Hematopoietic multipotent progenitor cell treated with erythropoietin and hydrocortisone succinate and interleukin-3 and kit ligand, for 8 days (in vitro differentiated cells): ENCODE measurements at regions not wholly inside any gene's neighbourhood (a gene's known extent, or its start where the extent isn't known, plus 50 kb on each side); places are given as distances from the start of the nearest gene placed in this dataset.

Experiments used
- DNase-seq: peaks from one replicate; pipeline ENCODE4 v3.0.0-alpha.2; 2015

DNA sequence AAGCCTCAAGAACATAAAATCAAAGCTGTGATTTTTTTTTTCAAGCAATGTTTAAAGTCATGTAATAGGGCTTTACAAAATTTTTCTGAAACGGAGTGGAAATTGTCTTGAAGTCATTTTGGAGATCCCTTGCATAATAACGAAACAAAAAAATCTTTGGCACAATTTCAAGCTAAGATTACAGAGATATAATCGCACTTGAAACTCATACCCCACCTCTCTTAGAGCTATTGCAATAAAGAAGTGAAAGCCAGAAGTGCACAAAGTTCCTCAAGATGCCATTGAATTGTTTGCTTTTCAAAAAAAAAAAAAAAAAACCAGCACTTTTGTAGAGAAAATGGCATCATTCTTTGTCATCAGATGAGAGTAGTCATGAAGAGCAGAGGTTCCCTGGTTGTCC, 152.3 kb downstream of the PAX3 start:
- no peak for DNase-seq

DNA sequence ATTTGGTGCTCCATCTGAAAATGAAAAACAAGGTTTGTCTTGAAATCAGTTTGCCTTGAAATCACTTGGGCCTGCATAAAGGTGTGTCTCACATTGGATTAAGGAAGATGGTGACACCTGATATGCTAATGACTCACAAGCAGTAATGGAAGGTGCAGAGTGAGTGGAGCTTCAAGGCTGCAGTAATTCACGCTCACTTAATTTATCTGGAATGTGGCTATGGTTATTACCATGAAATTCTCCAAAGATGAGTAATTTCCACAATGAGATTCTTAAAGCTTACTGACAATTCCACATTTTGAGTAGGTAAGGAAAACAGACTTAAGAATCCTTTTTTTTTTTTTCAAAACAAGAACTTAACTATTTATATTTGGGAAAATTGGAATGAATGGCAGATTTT, 156.8 kb downstream of the PAX3 start:
- no peak for DNase-seq

DNA sequence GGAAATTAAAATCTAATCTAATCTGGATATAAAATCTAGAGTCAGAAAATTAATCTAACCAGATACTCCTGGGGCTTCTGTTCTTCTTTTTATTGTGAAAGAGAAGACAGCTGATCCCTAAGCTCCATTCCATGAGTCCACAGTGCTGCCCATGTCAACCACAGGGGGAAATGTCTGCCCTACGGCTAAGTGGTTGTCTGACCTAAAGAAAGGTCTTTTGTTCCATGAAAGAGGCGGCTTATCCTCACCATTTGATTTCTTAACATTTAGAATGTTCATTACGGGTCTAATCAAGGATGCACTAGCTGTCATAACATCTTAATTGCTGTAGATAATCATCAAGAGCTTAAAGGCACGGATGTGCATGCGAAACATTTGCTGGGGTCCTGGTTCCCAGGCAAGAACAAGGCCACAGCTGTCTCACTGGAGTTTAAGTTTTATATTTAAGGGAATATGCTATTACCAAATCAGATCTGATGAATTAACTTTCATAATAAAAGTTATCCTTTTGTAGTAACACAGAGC, 162.6 kb downstream of the PAX3 start:
- no peak for DNase-seq

DNA sequence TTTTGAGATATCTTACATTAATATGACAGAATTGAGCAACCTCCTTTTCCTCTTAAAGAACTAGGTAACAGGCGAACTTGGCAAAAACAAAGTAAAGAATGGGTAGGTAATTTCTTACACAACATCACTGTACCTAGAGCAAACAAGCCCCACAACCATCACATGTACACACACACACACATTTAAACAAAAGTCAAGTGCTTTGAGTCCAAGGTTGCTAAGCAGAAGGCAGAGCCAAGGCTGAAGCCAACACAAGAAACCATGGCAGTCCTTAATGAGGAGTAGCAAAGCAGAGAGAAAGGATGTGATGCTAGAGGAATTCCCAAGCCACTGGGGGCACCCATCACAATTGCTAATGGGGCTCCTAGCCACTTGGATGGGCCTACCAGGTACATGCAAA, 164.1 kb downstream of the PAX3 start:
- DNase-seq: no peak

DNA sequence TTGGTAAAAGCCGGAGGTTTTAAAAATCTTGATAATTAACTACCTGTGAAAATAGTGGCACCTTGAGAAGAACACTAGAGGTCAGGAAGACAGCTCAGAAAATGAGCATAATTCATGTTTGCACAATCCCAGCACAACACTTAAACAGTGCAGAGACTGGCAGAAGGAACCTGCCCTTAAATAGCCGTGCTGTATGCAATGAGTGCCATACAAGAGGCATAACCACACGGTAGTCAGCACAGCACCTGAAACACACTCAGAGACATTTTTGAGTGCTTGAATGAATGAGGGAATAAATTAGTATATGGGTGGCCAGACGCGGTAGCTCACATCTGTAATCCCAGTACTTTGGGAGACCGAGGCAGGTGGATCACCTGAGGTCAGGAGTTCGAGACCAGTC, 164.9 kb downstream of the PAX3 start:
- DNase-seq: no peak

DNA sequence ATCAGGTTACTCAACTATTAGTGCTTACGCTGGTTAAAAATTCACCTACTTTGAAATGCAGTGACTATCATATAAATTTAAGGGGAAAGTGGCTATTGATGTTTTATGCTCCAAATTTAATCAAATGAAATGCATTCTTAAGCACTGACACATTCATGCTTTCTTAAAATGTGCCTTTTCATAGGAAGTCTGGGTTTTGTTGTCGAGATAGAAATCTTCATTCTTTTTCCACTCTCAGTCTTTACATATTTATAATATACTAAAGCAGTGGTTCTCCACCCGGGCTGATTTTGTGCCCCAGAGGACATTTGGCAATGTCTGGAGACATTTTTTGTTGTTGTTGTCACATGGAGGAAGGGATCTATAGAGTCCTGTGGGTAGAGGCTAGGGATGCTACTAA, 167.9 kb downstream of the PAX3 start:
- DNase-seq: no peak

DNA sequence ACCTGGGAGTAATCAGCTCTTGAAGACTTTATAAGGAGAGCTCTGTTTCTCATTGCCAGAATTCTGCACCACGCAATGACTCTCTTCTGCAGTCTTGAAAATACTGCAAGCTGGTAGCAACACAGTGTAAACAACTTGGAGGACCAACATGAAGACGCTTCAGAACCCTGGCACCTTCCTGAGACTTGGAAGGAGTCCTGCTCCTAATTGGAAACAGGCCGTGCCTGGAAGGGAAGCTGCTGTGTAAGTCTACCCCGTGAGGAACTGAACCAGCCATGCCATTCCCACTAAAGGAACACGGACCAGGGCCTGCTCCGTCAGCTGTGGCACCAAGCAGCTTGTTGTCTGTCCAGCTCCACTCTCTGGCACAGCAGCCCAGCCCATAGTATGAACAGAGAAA, 171.1 kb downstream of the PAX3 start:
- no peak for DNase-seq

DNA sequence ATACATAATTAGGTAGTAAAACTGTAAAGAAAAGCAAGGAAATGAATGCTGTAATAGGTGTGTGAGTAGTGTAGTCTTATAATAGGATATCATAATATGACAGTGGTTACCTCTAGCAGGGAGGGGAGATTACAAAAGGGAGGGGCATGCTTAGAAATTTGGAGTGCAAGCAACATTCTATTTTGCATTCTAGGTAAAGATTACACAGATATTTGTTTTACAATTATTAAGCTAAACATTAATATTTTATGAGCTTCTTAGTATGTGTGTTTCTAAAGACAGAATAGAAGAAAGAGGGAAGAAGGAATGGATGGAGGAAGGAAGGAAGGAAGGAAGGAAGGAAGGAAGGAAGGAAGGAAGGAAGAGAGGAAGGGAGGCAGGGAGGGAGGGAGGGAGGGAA, 177.9 kb downstream of the PAX3 start:
- DNase-seq: no peak

DNA sequence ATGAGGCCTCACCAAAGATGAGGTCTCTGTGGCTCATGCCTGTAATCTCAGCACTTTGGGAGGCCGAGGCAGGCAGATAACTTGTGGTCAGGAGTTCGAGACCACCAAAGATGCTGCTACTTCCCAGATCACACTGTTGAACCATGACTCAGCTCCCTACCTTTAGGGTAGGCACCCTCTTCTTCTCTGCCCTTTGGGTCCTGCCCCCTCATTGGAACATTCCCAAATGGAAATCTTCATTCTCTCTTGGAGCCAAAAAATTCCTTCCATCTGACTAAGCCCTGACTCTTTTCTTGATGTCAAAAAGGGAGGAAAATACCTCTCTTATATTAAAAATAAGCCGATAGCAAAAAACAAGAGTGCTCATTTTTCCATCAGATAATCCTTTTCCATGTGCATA, 183.5 kb downstream of the PAX3 start:
- no peak for DNase-seq

DNA sequence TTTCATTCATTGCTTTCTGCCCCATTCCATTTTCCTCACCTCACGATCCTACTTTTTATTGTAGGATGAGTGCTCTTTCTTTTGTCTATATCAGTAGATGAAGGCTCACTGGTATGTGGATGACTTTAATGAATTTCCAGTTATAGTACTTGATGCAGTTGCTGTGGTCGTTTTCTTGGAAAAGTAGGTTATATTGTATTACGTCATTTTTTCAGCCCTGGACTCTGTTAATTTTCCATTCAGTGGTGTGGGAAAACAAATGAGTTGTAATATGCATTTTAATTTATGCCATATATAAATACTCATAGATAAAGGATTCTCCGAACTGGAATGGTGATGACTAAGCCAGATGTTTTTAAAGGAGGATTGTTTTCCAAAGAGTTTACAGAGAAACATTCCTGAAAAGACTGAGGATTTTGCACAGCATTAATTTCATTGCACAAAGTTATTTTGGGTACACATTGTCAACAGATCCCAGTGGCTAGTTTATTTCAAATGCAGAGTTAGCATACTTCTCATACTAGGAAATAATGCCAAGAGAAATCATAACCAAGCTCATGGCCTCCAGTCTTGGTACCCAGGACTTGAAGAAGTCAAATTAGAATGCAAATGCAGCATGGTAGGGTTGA, 189.7 kb downstream of the PAX3 start:
- DNase-seq: no peak

DNA sequence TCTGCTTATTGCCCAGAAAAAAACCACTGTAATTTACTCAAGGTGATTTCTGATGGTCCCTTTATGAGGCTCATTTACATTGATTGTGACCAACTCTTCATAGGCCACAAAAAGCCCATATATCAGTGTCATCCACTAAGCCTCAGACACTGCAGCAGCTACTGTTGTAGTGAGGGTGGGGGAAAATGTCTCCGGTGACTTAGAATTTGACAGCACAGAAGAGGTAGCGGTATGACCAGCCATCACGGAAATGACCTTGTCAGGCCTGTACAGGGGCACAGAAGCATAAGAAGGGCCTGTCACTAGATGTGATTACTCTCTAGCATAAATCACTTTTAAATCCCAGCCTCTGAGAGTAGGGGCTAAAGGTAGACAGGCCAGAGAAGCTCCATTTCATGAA, 190.3 kb downstream of the PAX3 start:
- no peak for DNase-seq

DNA sequence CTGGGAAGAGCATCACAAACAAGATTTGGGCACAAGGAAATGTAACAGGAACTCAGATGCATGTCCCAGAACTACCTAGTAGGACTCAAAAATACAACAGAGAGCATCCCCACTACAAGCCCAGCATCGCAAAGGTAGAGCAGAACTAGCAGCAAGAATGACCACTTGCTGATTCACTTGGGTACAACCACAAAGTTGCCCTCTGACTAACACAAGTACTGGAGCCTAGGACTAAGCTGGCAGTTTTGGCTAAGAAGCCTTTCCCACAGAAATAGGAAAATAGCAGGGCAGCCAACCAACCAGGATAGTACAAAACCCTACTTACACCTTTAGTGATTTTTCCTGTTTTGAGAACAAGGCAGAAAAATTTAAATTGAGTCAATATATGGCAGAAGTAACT, 193.8 kb downstream of the PAX3 start:
- no peak for DNase-seq

DNA sequence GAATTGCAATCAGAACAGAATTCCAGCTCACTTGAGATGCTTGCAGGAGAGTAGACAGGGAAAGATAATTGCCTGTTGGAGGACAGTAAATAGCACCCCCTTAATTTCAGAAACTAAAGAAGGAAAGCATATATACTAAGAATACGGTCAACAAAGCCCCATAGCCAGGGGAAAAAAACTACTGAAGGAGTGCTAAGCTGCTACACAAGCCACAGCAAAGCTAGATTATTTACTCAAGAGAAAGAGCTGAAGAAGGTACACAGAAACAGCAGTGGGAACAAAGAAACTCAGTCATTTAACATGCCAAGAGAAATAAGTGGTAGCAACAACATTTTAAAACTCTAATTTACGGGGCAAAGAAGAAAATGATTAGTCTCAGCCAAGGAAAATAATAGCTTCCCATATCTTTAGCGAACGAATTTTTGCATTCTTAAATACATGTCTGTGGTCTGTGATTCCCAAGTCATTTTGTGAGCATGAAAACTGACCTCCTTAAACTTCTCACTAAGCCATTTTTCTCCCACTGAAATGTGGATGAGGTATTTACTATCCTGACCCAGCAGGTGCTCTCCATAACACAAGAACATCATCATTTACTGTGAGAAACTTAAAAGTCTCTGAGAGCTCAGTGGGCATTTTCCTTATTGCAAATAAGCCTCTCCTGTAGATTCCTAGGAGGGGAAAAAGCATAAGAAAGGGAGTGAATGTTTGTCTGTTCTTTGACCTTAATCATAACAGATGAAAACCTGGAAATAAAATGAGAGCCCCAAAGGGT, 196.0 kb downstream of the PAX3 start:
- DNase-seq: no peak

DNA sequence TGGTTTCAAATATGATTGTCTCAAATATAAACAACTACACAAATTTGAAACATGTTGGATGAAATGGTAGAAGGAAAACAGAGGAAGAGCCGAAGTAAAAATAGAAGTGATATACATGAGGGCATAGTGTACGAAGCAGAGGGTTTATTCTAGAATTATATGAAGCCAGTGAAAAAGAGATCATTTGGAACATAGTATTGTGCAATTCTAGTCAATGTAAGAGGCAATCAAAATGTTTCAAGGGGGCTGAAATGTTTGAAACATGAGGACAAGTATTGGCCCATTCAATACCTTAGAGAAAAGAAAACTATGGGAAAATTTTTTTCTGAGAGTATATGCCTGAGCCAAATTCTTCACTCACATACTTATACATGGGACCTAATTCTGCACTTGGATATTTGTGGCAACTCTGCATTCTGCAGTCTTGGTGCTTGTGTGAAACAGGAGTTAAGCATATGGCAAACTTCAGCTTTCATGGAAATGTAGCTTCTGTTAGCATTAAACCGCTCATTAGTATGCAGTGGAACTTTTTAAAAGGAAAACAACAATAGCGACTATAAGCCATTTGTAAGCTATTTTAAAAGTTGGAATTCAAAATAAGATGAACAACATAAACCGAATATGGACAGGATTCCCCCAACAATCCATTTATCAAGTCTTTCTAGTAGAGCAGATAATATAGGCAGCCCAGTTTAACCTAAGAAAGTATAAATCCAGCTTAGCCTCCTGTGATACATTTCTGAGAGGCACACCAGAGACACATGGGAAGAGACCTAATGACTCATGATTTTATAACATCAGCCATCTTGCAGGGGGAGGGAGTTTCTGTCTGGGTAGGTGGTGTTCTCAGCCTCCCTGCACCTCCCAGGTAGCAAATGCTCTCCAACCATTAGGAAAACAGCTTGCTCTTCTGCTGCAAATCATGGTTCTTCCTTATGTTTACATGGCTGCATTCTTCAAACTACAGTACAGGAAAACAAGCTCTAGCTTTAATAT, 197.8 kb downstream of the PAX3 start:
- no peak for DNase-seq

DNA sequence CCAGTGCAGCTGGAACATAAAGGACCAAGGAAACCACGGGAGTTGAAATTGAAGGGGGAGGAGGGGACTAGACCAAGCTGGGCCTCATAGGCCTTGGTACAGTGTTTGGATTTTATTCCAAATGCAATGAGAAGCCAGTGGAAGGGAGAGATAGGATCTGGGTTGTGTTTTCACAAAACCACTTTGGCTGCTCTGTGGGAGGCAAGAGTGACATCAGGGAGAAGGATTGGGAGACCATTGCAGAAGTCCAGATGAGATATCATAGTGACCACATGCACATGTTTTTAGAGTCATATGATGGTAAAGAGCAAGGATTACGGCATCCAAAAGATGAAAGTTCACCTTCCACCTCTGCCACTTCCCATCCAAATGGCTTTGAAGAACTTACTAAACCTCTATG, 210.2 kb downstream of the PAX3 start:
- no peak for DNase-seq

DNA sequence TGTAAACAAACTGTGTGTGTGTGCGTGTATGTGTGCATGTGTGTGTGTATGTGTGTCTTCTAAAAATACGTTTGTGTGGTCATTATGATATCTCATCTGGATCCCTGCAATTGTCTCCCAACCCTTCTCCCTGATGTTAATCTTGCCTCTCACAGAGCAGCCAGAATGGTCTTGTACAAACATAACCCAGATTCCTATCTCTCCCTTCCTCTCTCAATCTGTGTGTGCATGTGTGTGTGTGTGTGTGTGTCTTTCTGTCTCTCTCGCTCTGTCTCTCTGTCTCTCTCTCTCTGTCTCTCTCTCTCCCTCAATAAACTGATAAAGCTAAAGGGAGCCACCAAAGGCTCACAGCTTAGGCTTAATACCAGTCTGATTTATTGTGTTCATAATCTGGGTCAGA, 210.8 kb downstream of the PAX3 start:
- DNase-seq: no peak

DNA sequence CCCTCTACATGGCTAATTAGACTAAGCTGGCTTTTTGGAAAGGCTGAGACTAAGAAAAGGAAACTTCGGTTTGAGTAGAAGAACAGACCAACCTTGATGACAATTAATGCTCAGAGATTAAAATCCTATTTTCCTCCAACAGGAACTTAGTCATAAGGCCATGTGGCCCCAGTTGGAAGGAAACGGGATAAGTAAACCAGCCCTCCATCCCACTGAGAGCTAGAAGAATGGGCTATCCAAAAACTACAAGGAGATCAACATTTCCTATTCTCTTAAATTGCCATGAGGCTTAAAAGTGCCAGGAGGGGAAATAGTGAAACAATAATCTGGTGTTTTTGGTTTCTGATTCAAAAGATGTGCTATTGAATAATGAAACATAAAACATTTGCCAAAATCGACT, 216.6 kb downstream of the PAX3 start:
- no peak for DNase-seq

DNA sequence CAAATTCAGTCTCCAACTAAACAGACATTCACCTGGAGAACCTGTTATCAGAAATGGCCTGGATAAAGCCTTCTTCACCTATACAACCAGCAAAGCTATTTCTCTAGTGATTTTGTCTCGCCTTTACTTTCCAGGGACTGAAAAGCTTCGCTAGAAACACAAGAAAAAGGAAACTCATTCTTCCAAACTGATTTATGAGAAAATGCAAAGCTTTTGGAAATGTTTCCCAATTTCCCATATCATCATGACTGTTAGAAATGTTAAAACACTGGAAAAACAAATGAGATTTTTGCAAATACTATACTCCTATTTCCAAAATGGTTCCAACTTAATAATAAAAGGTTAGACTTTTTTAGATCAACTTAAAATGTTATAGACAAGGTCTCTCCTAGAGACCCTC, 218.7 kb downstream of the PAX3 start:
- no peak for DNase-seq

DNA sequence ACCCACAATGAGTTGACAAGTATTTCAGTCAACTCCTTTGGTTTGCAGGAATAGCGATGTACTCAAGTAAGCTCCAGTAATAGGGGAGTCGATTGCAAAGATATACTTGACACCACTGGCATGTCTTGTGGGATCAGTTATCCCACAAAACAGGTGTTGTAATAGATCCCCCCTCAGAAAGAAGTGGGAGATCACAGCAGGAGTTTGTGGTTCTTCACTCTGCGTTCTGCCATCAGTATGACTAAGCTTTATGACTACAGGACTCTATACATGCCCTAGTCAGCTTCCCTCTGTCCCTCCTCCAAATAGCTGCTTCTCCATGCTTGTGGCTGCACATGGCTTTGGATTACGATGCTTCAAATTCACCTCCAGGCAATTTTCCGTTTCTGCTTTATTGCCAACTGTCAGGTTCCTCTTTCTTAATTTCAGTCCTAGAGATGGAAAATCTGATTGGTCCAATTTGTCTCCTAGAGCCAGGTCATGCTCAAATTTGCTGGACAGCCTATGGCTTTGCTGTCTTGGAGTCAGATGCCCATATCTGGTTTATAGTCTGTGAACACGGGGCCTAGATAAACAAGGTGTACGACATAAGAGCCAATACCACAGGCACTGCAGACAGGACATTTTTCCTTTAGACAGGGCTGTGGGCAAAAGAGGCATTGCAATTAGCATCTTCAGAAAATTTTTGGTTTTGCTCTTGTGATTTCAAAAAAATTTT, 221.7 kb downstream of the PAX3 start:
- no peak for DNase-seq

DNA sequence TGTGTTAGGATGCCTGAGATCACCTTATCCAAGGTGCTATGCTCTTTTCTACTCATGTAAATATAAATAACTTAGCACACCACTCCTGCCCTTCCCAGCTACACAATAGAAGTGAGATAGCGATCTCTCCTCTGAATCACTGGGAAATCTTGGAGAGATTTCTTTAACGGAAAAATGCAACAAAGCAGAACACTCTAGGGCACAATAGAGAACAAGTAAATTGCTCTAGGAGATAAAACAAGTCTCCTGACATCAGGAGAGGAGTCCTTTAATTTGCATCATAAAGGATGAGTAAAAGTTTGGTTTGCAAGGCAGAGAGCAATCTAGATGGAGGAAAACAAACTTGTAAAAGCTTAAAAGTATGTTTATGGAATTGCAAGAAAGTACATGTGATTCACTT, 224.1 kb downstream of the PAX3 start:
- DNase-seq: no peak

DNA sequence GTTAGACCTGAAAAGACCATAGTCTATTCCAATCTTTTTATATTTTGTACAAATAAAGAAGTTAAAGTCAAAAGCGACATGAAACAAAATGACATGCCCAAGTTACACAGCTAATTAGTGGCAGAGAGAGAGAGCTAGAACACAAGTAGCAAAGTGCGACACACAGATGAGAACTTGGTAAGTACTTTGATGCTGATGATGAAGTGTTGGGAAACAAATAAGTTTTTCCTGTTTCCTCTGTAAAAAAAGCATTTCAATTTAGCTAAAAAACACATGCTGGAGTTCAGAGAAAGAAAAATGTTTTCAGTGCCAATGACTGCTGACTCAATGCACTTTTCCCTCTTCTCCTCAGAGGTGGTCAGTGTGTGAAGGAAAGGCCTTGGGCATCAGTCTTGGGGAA, 226.9 kb downstream of the PAX3 start:
- DNase-seq: no peak

DNA sequence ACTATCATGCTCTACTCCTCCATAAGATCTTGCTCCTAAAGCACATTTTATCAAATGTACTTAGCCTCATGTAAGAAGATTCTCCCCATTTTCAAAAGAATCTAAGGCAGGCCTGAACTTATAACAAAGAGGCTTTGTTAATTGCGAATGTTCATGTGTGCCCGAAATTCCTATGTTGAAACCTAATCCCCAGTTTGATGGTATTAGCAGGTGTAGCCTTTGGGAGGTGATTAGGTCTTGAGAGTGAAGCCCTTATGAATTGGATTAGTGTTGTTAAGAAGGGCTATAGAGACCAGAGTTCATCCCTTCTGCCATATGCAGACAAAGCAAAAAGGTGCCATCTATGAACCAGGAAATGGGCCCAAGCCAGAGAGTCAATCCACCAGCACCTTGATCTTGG, 234.5 kb downstream of the PAX3 start:
- no peak for DNase-seq
